HG03575 (cell line): ENCODE measurements at regions not wholly inside any gene's neighbourhood (a gene's known extent, or its start where the extent isn't known, plus 50 kb on each side); places are given as distances from the start of the nearest gene placed in this dataset.
"Not testable (repeated sequence)": the region's sequence is repeated elsewhere in the genome, so short reads cannot be mapped to it uniquely, and the experiment has no call there.

ENCODE experiments used
- ATAC-seq: cut with Tn5 transposase; IDR thresholded peaks from one replicate; pipeline ENCODE4 v1.9.1; 2021; ENCODE audit not compliant: unreplicated experiment, insufficient number of reproducible peaks, low FRiP score; ENCODE audit errors: extremely low read depth

GRCh38 chr4:107349266-107349665 lies 313.2 kb upstream of the DKK2 start:
- no peak for ATAC-seq

GRCh38 chr4:107348188-107349050 lies 312.3 kb upstream of the DKK2 start:
- ATAC-seq = no peak

GRCh38 chr4:107333518-107333917 lies 297.4 kb upstream of the DKK2 start:
- no peak for ATAC-seq

GRCh38 chr4:107332656-107333055 lies 296.5 kb upstream of the DKK2 start:
- ATAC-seq = not testable (repeated sequence)

GRCh38 chr4:107330916-107331315 lies 294.8 kb upstream of the DKK2 start:
- no peak for ATAC-seq

- no peak for ATAC-seq
Measured at GRCh38 chr4:107319386-107319785, 283.3 kb upstream of the DKK2 start.

GRCh38 chr4:107318078-107318477 lies 282.0 kb upstream of the DKK2 start:
- no peak for ATAC-seq

GRCh38 chr4:107317611-107318010 lies 281.5 kb upstream of the DKK2 start:
- ATAC-seq = no peak

GRCh38 chr4:107315584-107315983 lies 279.5 kb upstream of the DKK2 start:
- ATAC-seq = no peak

- ATAC-seq = no peak
Measured at GRCh38 chr4:107314156-107314555, 278.0 kb upstream of the DKK2 start.

- ATAC-seq = no peak
Measured at GRCh38 chr4:107312366-107312765, 276.3 kb upstream of the DKK2 start.

- ATAC-seq = no peak
Measured at GRCh38 chr4:107304699-107305286, 268.7 kb upstream of the DKK2 start.

- ATAC-seq = no peak
Measured at GRCh38 chr4:107299646-107300045, 263.5 kb upstream of the DKK2 start.

GRCh38 chr4:107292979-107293378 lies 256.9 kb upstream of the DKK2 start:
- ATAC-seq = no peak

GRCh38 chr4:107283587-107284559 lies 247.8 kb upstream of the DKK2 start:
- no peak for ATAC-seq

- ATAC-seq = no peak
Measured at GRCh38 chr4:107279733-107280132, 243.6 kb upstream of the DKK2 start.

GRCh38 chr4:107278791-107279483 lies 242.8 kb upstream of the DKK2 start:
- ATAC-seq = no peak

GRCh38 chr4:107276052-107276451 lies 239.9 kb upstream of the DKK2 start:
- no peak for ATAC-seq

- no peak for ATAC-seq
Measured at GRCh38 chr4:107275225-107275624, 239.1 kb upstream of the DKK2 start.
